Colonic mucosa (tissue), 4 donors: ENCODE measurements at regions not wholly inside any gene's neighbourhood (a gene's known extent, or its start where the extent isn't known, plus 50 kb on each side); places are given as distances from the start of the nearest gene placed in this dataset.

ENCODE experiments used
- DNase-seq: peaks from one replicate; pipeline ENCODE4 v3.0.0-alpha.2; 2020
- H3K27ac ChIP-seq: fragments of 200-600 bp; one replicate; pipeline ENCODE4 v1.8.0; 2021
- H3K27me3 ChIP-seq: fragments of 200-600 bp; one replicate; pipeline ENCODE4 v1.8.0; 2021
- H3K36me3 ChIP-seq: fragments of 200-600 bp; one replicate; pipeline ENCODE4 v1.8.0; 2021
- H3K4me1 ChIP-seq: fragments of 200-600 bp; one replicate; pipeline ENCODE4 v1.8.0; 2021; ENCODE audit warnings: mild to moderate bottlenecking
- H3K4me3 ChIP-seq: fragments of 200-600 bp; one replicate; pipeline ENCODE4 v1.8.0; 2021
- H3K9ac ChIP-seq, 2 donors: one replicate each; pipeline ENCODE4 v1.7.0; 2013; ENCODE audit warnings: control low read depth in 2 of 2, low read depth in 2 of 2, low read length in 2 of 2
- H3K9me3 ChIP-seq: fragments of 200-600 bp; one replicate; pipeline ENCODE4 v1.8.0; 2021
- intact Hi-C: fragments of 100-400 bp; cut with DNase I; formaldehyde crosslinking; loops from one replicate; pipeline ENCODE4 v1.14.1; 2022
- TF ChIP-seq, protein P1 (sequence below): fragments of 200-600 bp; IDR thresholded peaks from one replicate; pipeline ENCODE4 v1.8.0; 2022; ENCODE audit warnings: antibody characterized with exemption, mild to moderate bottlenecking
- donor health status: healthy.
- donor health status: DM: no; HTN: no; CAD: no.
- donor health status: DM: no; HTN: no; CAD: no.

DNA sequence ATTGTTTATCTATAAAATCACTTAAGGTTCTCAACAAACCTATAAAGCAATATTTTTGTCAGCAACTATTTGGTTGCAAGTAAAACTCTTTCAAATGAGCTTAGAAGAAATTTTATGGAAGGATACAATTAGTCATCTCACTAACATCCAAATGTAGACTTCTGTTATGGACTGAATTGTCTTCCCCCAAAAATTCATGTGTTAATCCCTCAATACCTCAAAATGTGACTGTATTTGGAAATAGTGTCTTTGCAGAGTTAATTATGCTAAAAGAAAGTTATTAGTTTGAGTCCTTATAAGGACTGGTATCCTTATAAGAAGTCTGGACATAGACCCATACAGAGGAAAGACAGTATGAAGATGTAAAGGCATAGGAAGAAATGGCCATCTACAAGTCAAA, 357.8 kb upstream of the PRMT6 start:
- Histone ChIP-seq H3K4me3 (no peak overlapping the region), H3K36me3 (no peaks in the 10 kb centered on the region), H3K27me3 (no peaks in the 10 kb centered on the region), H3K9me3 (no peaks in the 10 kb centered on the region), H3K4me1 (no peaks in the 10 kb centered on the region), H3K27ac (no peak overlapping the region), H3K9ac (no peak overlapping the region)
- intact Hi-C loops: no loop called here
- TF ChIP-seq, protein P1, sequence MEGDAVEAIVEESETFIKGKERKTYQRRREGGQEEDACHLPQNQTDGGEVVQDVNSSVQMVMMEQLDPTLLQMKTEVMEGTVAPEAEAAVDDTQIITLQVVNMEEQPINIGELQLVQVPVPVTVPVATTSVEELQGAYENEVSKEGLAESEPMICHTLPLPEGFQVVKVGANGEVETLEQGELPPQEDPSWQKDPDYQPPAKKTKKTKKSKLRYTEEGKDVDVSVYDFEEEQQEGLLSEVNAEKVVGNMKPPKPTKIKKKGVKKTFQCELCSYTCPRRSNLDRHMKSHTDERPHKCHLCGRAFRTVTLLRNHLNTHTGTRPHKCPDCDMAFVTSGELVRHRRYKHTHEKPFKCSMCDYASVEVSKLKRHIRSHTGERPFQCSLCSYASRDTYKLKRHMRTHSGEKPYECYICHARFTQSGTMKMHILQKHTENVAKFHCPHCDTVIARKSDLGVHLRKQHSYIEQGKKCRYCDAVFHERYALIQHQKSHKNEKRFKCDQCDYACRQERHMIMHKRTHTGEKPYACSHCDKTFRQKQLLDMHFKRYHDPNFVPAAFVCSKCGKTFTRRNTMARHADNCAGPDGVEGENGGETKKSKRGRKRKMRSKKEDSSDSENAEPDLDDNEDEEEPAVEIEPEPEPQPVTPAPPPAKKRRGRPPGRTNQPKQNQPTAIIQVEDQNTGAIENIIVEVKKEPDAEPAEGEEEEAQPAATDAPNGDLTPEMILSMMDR: no peak
- no peak for DNase-seq

DNA sequence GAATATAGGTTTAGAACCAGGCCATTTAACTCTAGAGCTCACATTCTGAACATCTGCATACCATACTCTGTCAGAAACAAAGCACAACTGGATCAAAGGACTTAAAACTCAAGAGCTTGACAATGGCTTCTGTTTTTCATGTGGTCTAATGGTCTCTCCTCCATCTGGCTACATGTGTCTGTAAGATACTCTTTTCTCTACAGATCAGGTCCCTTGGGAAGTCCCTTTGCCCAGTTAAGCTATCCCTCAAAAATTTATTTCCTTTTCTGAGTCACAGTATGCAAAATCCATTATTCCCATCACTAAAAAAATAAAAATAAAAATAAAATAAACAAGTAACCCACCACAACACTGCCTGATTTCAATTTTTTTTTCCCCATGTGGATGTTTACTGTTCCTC, 357.0 kb upstream of the PRMT6 start:
- TF ChIP-seq, protein P1: no peak
- DNase-seq: no peak
- intact Hi-C loops: no loop called here

DNA sequence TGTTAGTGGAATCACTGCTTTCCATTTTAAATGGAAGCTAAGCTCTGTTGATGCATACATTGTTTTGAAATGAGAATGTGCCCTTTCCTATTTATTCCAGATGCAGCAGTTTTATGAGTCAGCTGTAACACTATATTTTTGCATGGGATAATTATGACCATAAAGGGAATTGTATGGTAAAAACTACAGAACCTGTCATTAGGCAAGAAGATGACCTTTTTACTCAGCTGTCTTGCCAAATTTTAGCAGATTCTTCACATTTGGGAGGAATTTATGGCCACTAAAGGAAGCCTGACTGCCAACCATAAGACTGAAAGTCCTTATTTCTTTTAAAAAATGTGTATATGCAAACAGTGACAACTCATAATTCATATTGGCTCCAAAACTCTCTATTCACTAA, 356.3 kb upstream of the PRMT6 start:
- H3K27ac ChIP-seq: no peak overlapping the region
- H3K27me3 ChIP-seq: no peaks in the 10 kb centered on the region
- intact Hi-C loops: no loop called here
- no peaks in the 10 kb centered on the region for H3K4me1 ChIP-seq
- no peaks in the 10 kb centered on the region for H3K36me3 ChIP-seq
- DNase-seq: no peak
- no peaks in the 10 kb centered on the region for H3K9me3 ChIP-seq
- TF ChIP-seq, protein P1: no peak
- H3K4me3 ChIP-seq: no peak overlapping the region
- H3K9ac ChIP-seq: no peak overlapping the region

More for the DNA sequence above, 357.0 kb upstream of the PRMT6 start:
- H3K36me3 ChIP-seq: no peaks in the 10 kb centered on the region
- H3K9me3 ChIP-seq: no peaks in the 10 kb centered on the region
- H3K27ac ChIP-seq: no peak overlapping the region
- H3K4me3 ChIP-seq: no peak overlapping the region
- no peaks in the 10 kb centered on the region for H3K4me1 ChIP-seq
- no peaks in the 10 kb centered on the region for H3K27me3 ChIP-seq
- H3K9ac ChIP-seq: no peak overlapping the region

DNA sequence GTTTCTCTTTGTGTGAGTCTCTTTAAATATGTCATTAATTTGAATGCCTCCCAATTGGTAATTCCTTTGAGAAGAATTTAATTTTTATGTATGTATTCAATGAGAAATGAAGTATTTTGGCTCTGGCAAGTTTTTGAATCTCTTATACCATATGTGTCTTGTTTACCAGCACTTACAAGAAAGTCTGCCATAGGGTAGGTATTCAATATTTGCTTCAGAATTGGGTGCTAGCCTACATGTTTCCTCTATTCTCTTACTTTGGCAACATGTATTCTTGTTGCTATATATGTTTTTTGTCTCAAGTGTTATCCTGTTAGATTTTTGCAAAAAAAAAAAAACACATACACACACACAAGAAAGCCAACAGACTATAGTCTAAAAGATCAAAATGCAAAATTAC, 350.5 kb upstream of the PRMT6 start:
- H3K9ac ChIP-seq: no peak overlapping the region
- TF ChIP-seq, protein P1: no peak
- no peaks in the 10 kb centered on the region for H3K27me3 ChIP-seq
- H3K4me1 ChIP-seq: no peaks in the 10 kb centered on the region
- no peaks in the 10 kb centered on the region for H3K36me3 ChIP-seq
- no peak overlapping the region for H3K4me3 ChIP-seq
- intact Hi-C loops: no loop called here
- H3K27ac ChIP-seq: no peak overlapping the region
- no peaks in the 10 kb centered on the region for H3K9me3 ChIP-seq
- DNase-seq: no peak

DNA sequence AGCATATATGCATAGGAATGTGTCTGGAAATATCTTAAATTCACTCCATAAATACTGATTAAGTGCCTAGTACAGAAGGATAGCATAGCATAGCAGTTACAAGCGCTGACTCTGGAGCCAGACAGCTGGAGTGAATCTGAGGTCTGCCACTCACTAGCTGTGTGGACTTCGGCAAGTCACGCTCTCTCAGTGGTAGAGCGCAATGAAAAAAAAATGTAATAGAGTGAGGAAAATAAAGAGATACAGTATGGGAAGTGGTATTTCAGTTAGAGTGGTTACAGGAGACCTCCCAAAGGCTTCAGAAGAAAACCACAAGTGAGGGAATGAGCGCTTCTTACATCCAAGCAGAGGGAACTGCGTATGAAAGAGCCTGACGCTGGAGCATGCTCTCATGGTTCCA, 338.9 kb upstream of the PRMT6 start:
- TF ChIP-seq, protein P1: no peak
- no peak overlapping the region for H3K27ac ChIP-seq
- intact Hi-C loops: no loop called here
- H3K4me1 ChIP-seq: no peaks in the 10 kb centered on the region
- no peak overlapping the region for H3K9ac ChIP-seq
- H3K27me3 ChIP-seq: no peaks in the 10 kb centered on the region
- no peaks in the 10 kb centered on the region for H3K9me3 ChIP-seq
- no peak overlapping the region for H3K4me3 ChIP-seq
- no peak for DNase-seq
- H3K36me3 ChIP-seq: no peaks in the 10 kb centered on the region

DNA sequence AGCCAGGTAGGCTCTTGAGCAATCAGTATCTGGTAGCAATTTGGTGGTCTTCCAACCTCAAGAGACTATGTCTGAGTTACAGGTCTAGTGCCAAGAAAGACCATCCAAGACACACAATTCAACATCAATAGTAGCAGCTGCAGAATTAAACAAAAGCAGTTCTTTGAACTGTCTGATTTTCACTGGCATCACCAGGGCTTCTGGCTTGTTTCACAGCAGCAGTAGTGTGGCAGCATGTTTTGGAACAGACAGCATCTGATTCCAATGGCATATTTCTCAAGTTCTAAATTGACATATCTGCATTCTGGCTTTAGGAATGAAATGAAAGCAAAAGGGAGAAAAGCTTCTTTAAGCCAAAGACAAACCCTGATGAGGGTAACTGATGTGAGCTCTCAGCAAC, 334.7 kb upstream of the PRMT6 start:
- Histone ChIP-seq H3K36me3 (no peaks in the 10 kb centered on the region), H3K4me3 (no peak overlapping the region), H3K27ac (no peak overlapping the region), H3K9me3 (no peaks in the 10 kb centered on the region), H3K27me3 (no peaks in the 10 kb centered on the region), H3K4me1 (no peaks in the 10 kb centered on the region), H3K9ac (no peak overlapping the region)
- TF ChIP-seq, protein P1: no peak
- no peak for DNase-seq
- intact Hi-C loops: no loop called here
